ENCODE measurements at regions not wholly inside any gene's neighbourhood (a gene's known extent, or its start where the extent isn't known, plus 50 kb on each side); places are given as distances from the start of the nearest gene placed in this dataset.

DNA sequence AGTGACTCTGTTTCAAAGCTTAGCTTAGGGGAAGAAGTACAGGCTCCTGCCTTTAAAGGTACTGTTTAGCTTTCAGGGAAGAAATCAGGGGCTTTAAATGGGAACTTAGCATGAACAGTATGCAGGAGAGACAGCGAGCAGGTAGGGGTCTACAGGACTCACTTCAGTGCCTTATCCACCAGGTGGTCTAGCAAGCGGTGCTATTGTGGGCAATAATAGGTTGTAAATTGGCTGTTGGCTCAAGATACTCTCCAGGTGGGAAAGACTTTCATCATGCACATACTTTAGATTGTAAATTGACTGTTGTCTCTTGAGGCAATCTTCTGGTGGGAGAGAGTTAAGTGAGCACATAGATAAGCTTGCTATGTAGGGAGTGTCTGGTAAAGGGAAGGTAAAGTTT is 358.6 kb upstream of the DLGAP1 start:
- TF ChIP-seq, protein P1, sequence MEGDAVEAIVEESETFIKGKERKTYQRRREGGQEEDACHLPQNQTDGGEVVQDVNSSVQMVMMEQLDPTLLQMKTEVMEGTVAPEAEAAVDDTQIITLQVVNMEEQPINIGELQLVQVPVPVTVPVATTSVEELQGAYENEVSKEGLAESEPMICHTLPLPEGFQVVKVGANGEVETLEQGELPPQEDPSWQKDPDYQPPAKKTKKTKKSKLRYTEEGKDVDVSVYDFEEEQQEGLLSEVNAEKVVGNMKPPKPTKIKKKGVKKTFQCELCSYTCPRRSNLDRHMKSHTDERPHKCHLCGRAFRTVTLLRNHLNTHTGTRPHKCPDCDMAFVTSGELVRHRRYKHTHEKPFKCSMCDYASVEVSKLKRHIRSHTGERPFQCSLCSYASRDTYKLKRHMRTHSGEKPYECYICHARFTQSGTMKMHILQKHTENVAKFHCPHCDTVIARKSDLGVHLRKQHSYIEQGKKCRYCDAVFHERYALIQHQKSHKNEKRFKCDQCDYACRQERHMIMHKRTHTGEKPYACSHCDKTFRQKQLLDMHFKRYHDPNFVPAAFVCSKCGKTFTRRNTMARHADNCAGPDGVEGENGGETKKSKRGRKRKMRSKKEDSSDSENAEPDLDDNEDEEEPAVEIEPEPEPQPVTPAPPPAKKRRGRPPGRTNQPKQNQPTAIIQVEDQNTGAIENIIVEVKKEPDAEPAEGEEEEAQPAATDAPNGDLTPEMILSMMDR (IDR thresholded peaks at IDR 0.05): no peak
- no peak for TF ChIP-seq POLR2A (IDR thresholded peaks at IDR 0.05)
